ENCODE measurements at regions not wholly inside any gene's neighbourhood (a gene's known extent, or its start where the extent isn't known, plus 50 kb on each side); places are given as distances from the start of the nearest gene placed in this dataset.
"Not testable (repeated sequence)": the region's sequence is repeated elsewhere in the genome, so short reads cannot be mapped to it uniquely, and the experiment has no call there.

GRCh38 chr6:68059261-68059660 lies 575.8 kb upstream of the ADGRB3 start:
- DNase-seq (ENCODE audit: low spot score): no peak

GRCh38 chr6:68056596-68056995 lies 578.5 kb upstream of the ADGRB3 start:
- not testable (repeated sequence) for DNase-seq (ENCODE audit: low spot score)

GRCh38 chr6:68054756-68055155 lies 580.3 kb upstream of the ADGRB3 start:
- DNase-seq (ENCODE audit: low spot score): no peak

- no peak for DNase-seq (ENCODE audit: low spot score)
Measured at GRCh38 chr6:68053805-68054373, 581.2 kb upstream of the ADGRB3 start.

- no peak for DNase-seq (ENCODE audit: low spot score)
Measured at GRCh38 chr6:68052234-68052633, 582.8 kb upstream of the ADGRB3 start.

GRCh38 chr6:68049562-68049961 lies 585.5 kb upstream of the ADGRB3 start:
- DNase-seq (ENCODE audit: low spot score): no peak

GRCh38 chr6:68046756-68047155 lies 588.3 kb upstream of the ADGRB3 start:
- DNase-seq (ENCODE audit: low spot score): no peak

GRCh38 chr6:68046302-68046701 lies 588.8 kb upstream of the ADGRB3 start:
- DNase-seq (ENCODE audit: low spot score): no peak

- DNase-seq (ENCODE audit: low spot score): no peak
Measured at GRCh38 chr6:68045193-68045592, 589.9 kb upstream of the ADGRB3 start.

- DNase-seq (ENCODE audit: low spot score): no peak
Measured at GRCh38 chr6:68044264-68044663, 590.8 kb upstream of the ADGRB3 start.

GRCh38 chr6:68043122-68043398 lies 592.0 kb upstream of the ADGRB3 start:
- DNase-seq (ENCODE audit: low spot score): no peak

- DNase-seq (ENCODE audit: low spot score): no peak
Measured at GRCh38 chr6:68042339-68043121, 592.6 kb upstream of the ADGRB3 start.

- no peak for DNase-seq (ENCODE audit: low spot score)
Measured at GRCh38 chr6:68040780-68041179, 594.3 kb upstream of the ADGRB3 start.

- no peak for DNase-seq (ENCODE audit: low spot score)
Measured at GRCh38 chr6:68040312-68040778, 594.7 kb upstream of the ADGRB3 start.

- DNase-seq (ENCODE audit: low spot score): no peak
Measured at GRCh38 chr6:68039641-68040311, 595.3 kb upstream of the ADGRB3 start.

GRCh38 chr6:68038815-68039408 lies 596.2 kb upstream of the ADGRB3 start:
- no peak for DNase-seq (ENCODE audit: low spot score)

GRCh38 chr6:68032217-68032616 lies 602.9 kb upstream of the ADGRB3 start:
- no peak for DNase-seq (ENCODE audit: low spot score)

GRCh38 chr6:68031054-68031453 lies 604.0 kb upstream of the ADGRB3 start:
- DNase-seq (ENCODE audit: low spot score): no peak

GRCh38 chr6:68026483-68026882 lies 608.6 kb upstream of the ADGRB3 start:
- DNase-seq (ENCODE audit: low spot score): no peak

- no peak for DNase-seq (ENCODE audit: low spot score)
Measured at GRCh38 chr6:68025764-68026163, 609.3 kb upstream of the ADGRB3 start.

GRCh38 chr6:68024570-68025269 lies 610.4 kb upstream of the ADGRB3 start:
- DNase-seq (ENCODE audit: low spot score): no peak

GRCh38 chr6:68022968-68023367 lies 612.1 kb upstream of the ADGRB3 start:
- not testable (repeated sequence) for DNase-seq (ENCODE audit: low spot score)
